Activated T-cell treated with anti-CD3 and anti-CD28 coated beads for 48 hours (primary cell): ENCODE measurements at regions not wholly inside any gene's neighbourhood (a gene's known extent, or its start where the extent isn't known, plus 50 kb on each side); places are given as distances from the start of the nearest gene placed in this dataset.
"Not testable (repeated sequence)": the region's sequence is repeated elsewhere in the genome, so short reads cannot be mapped to it uniquely, and the experiment has no call there.

Experiments used
- DNase-seq: peaks from one replicate; pipeline ENCODE4 v3.0.0-alpha.2; 2020; ENCODE audit warnings: low read depth

GRCh38 chr9:110025551-110026170 lies 182.3 kb downstream of the C9orf152 start:
- DNase-seq: no peak

- DNase-seq: no peak
Measured at GRCh38 chr9:110027671-110028081, 180.3 kb downstream of the C9orf152 start.

GRCh38 chr9:110028271-110028670 lies 179.7 kb downstream of the C9orf152 start:
- DNase-seq: no peak

- DNase-seq: no peak
Measured at GRCh38 chr9:110028676-110029075, 179.3 kb downstream of the C9orf152 start.

- no peak for DNase-seq
Measured at GRCh38 chr9:110029429-110029955, 178.5 kb downstream of the C9orf152 start.

- DNase-seq: no peak
Measured at GRCh38 chr9:110029956-110030480, 177.9 kb downstream of the C9orf152 start.

GRCh38 chr9:110030632-110031031 lies 177.3 kb downstream of the C9orf152 start:
- no peak for DNase-seq

- DNase-seq: no peak
Measured at GRCh38 chr9:110031511-110032173, 176.3 kb downstream of the C9orf152 start.

GRCh38 chr9:110032532-110032931 lies 175.4 kb downstream of the C9orf152 start:
- DNase-seq: not testable (repeated sequence)

- DNase-seq: no peak
Measured at GRCh38 chr9:110033869-110034268, 174.1 kb downstream of the C9orf152 start.

GRCh38 chr9:110036286-110036685 lies 171.7 kb downstream of the C9orf152 start:
- no peak for DNase-seq

- DNase-seq: no peak
Measured at GRCh38 chr9:110040788-110041187, 167.2 kb downstream of the C9orf152 start.

- DNase-seq: no peak
Measured at GRCh38 chr9:110041452-110041851, 166.5 kb downstream of the C9orf152 start.

GRCh38 chr9:110047232-110047954 lies 160.6 kb downstream of the C9orf152 start:
- DNase-seq: no peak

GRCh38 chr9:110047955-110048402 lies 160.0 kb downstream of the C9orf152 start:
- peak; percentile 11 for DNase-seq

- peak; percentile 80 for DNase-seq
Measured at GRCh38 chr9:110048403-110048975, 159.5 kb downstream of the C9orf152 start.

- no peak for DNase-seq
Measured at GRCh38 chr9:110048976-110049698, 158.8 kb downstream of the C9orf152 start.

GRCh38 chr9:110049699-110050450 lies 158.1 kb downstream of the C9orf152 start:
- DNase-seq: peak; percentile 30

- no peak for DNase-seq
Measured at GRCh38 chr9:110050925-110051355, 157.0 kb downstream of the C9orf152 start.

- no peak for DNase-seq
Measured at GRCh38 chr9:110056062-110056461, 151.9 kb downstream of the C9orf152 start.
